WTC11 (cell line): ENCODE measurements at regions not wholly inside any gene's neighbourhood (a gene's known extent, or its start where the extent isn't known, plus 50 kb on each side); places are given as distances from the start of the nearest gene placed in this dataset.

Experiments used
- ATF2 ChIP-seq: sonication (generic); formaldehyde crosslinking; IDR thresholded peaks from 2 replicates; pipeline ENCODE4 v1.8.1; 2022; ENCODE audit warnings: low read depth, missing genetic modification reagents, borderline replicate concordance
- CBFB ChIP-seq: sonication (generic); formaldehyde crosslinking; IDR thresholded peaks from 2 replicates; pipeline ENCODE4 v1.8.1; 2022; ENCODE audit warnings: mild to moderate bottlenecking, low read depth, missing genetic modification reagents
- CTCF ChIP-seq: fragments of 200-600 bp; IDR thresholded peaks from 2 replicates; pipeline ENCODE4 v1.8.0; 2022; ENCODE audit warnings: antibody characterized with exemption
- ELF4 ChIP-seq: sonication (generic); formaldehyde crosslinking; IDR thresholded peaks from 2 replicates; pipeline ENCODE4 v1.8.1; 2022; ENCODE audit warnings: low read depth, mild to moderate bottlenecking, moderate library complexity, missing genetic modification reagents
- ETV6 ChIP-seq: sonication (generic); formaldehyde crosslinking; IDR thresholded peaks from 2 replicates; pipeline ENCODE4 v1.8.1; 2022; ENCODE audit warnings: mild to moderate bottlenecking, missing genetic modification reagents
- GTF2I ChIP-seq: fragments of 250-450 bp; sonication (Bioruptor Pico); conservative IDR thresholded peaks from 2 replicates; pipeline ENCODE4 v1.4.0; 2021; ENCODE audit warnings: mild to moderate bottlenecking
- MAX ChIP-seq: sonication (generic); formaldehyde crosslinking; IDR thresholded peaks from 2 replicates; pipeline ENCODE4 v1.8.0; 2022; ENCODE audit warnings: mild to moderate bottlenecking, missing genetic modification reagents
- NR3C1 ChIP-seq: sonication (generic); formaldehyde crosslinking; conservative IDR thresholded peaks from 2 replicates; pipeline ENCODE4 v1.8.1; 2023; ENCODE audit warnings: low read depth, mild to moderate bottlenecking, missing genetic modification reagents
- USF2 ChIP-seq: sonication (generic); formaldehyde crosslinking; IDR thresholded peaks from 2 replicates; pipeline ENCODE4 v1.8.1; 2023; ENCODE audit warnings: mild to moderate bottlenecking, missing genetic modification reagents, moderate library complexity
- TF ChIP-seq, protein P1 (sequence below): sonication (generic); formaldehyde crosslinking; conservative IDR thresholded peaks from 2 replicates; pipeline ENCODE4 v1.8.1; 2022; ENCODE audit warnings: mild to moderate bottlenecking, missing genetic modification reagents

DNA sequence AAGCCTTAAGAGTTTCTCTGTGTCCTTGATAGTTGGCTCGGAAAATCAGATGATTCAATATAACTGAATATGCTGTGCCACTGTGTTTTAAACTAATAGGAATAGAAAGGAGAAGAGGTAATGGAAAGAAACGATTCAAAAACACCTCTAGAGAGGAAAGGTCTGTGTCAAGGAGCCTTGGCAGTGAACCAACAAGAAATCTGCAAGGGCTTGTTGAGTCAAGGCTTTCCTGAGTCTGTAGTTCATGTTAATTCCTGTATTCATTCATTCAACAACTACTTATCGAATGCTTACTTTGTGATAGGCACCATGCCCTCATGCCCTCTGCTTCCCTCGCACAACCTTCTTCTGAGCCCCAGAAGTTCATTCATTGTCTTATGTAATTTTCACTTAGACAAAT is 336.0 kb downstream of the PDHA2 start:
- no peak for TF ChIP-seq ATF2 (CRISPR knock-in tag)
- TF ChIP-seq CTCF = no peak
- TF ChIP-seq NR3C1 (CRISPR knock-in tag) = no peak
- TF ChIP-seq, protein P1, sequence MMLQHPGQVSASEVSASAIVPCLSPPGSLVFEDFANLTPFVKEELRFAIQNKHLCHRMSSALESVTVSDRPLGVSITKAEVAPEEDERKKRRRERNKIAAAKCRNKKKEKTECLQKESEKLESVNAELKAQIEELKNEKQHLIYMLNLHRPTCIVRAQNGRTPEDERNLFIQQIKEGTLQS = no peak
- no peak for TF ChIP-seq ELF4
- TF ChIP-seq ETV6 = no peak
- no peak for TF ChIP-seq MAX (CRISPR knock-in tag)
- no peak for TF ChIP-seq USF2
- no peak for TF ChIP-seq GTF2I (CRISPR knock-in tag)
- TF ChIP-seq CBFB (CRISPR knock-in tag) = no peak
